Breast epithelium (tissue), 3 donors: ENCODE measurements at regions not wholly inside any gene's neighbourhood (a gene's known extent, or its start where the extent isn't known, plus 50 kb on each side); places are given as distances from the start of the nearest gene placed in this dataset.

ENCODE experiments used
- CTCF ChIP-seq, 3 donors: fragments of 450-650 bp; IDR thresholded peaks; one replicate each; pipeline ENCODE4 v1.5.1; 2016 to 2017; ENCODE audit warnings: antibody characterized with exemption in 3 of 3, mild to moderate bottlenecking in 3 of 3, moderate library complexity in 3 of 3
- POLR2AphosphoS5 ChIP-seq, 3 donors: sonication (generic); formaldehyde crosslinking; IDR thresholded peaks; one replicate each; pipeline ENCODE4 v1.6.1; 2017; ENCODE audit warnings: antibody characterized with exemption in 3 of 3

- TF ChIP-seq CTCF (IDR thresholded peaks at IDR 0.05) (no peak), POLR2AphosphoS5 (IDR thresholded peaks at IDR 0.05) (no peak)
These were observed 365.0 kb downstream of the MN1 start for GRCh38 chr22:27436591-27436990.
